ENCODE measurements at regions not wholly inside any gene's neighbourhood (a gene's known extent, or its start where the extent isn't known, plus 50 kb on each side); places are given as distances from the start of the nearest gene placed in this dataset.

- TF ChIP-seq FOXP4 (CRISPR knock-in tag; IDR thresholded peaks at IDR 0.05; ENCODE audit: borderline replicate concordance) (no peak), ZHX1 (conservative IDR thresholded peaks at IDR 0.05; ENCODE audit: low read length) (no peak), NCOA6 (IDR thresholded peaks at IDR 0.05) (no peak), ZNF766 (CRISPR knock-in tag; conservative IDR thresholded peaks at IDR 0.05) (0 out of 2 replicates have a peak, but pooled peaks have one; percentile 70), ZNF212 (CRISPR knock-in tag; IDR thresholded peaks at IDR 0.05) (no peak), ZNF232 (CRISPR knock-in tag; IDR thresholded peaks at IDR 0.05) (no peak), GATAD2A (IDR thresholded peaks at IDR 0.05) (peak; percentile 71; the same call in 1 of the 2 replicates), NRF1 (conservative IDR thresholded peaks at IDR 0.05 in 1 of 2, IDR thresholded peaks at IDR 0.05 in 1 of 2) (peak in 1 of 2 experiments; percentile 63; a peak in 3 of 4 replicates), KLF1 (tag; IDR thresholded peaks at IDR 0.05) (peak; percentile 74; the same call in 1 of the 2 replicates), ADNP (tag; IDR thresholded peaks at IDR 0.05) (no peak), PHF8 (IDR thresholded peaks at IDR 0.05; ENCODE audit: borderline replicate concordance, low read length) (no peak; the same call in 1 of the 2 replicates), TBL1XR1 (IDR thresholded peaks at IDR 0.05; ENCODE audit: low read length in 2 of 2) (peak in 1 of 2 experiments; percentile 87; a peak in 2 of 4 replicates), HDAC6 (IDR thresholded peaks at IDR 0.05; ENCODE audit: low read depth, low read length) (no peak), KDM2B (CRISPR knock-in tag; IDR thresholded peaks at IDR 0.05) (no peak), IRF9 (tag; IDR thresholded peaks at IDR 0.05) (peak; percentile 91), RFX5 (IDR thresholded peaks at IDR 0.05; ENCODE audit: low read depth, low read length) (no peak), SMARCB1 (IDR thresholded peaks at IDR 0.05; ENCODE audit: insufficient read length, low read depth) (no peak), E2F5 (CRISPR knock-in tag; IDR thresholded peaks at IDR 0.05) (no peak), POLR2A (conservative IDR thresholded peaks at IDR 0.05) (peak; percentile 58), USF1 (CRISPR knock-in tag; IDR thresholded peaks at IDR 0.05) (no peak), HMGN3 (IDR thresholded peaks at IDR 0.05; ENCODE audit: borderline replicate concordance, extremely low read depth, insufficient read length, low read depth, low read length) (no peak)
These were observed 84.7 kb upstream of the LYPLAL1 start (continued) for GRCh38 chr1:219088778-219089557.
